ENCODE measurements at regions not wholly inside any gene's neighbourhood (a gene's known extent, or its start where the extent isn't known, plus 50 kb on each side); places are given as distances from the start of the nearest gene placed in this dataset.

GRCh38 chr20:40582531-40582930 lies 106.5 kb downstream of the MAFB start:
- H3K36me3 ChIP-seq (ENCODE audit: control insufficient read depth, insufficient read depth, low read length) = no peaks in the 10 kb centered on the region
- no peak for TF ChIP-seq CTCF (IDR thresholded peaks at IDR 0.05; ENCODE audit: insufficient read depth, low read length, poor library complexity, severe bottlenecking)
- H3K4me3 ChIP-seq (ENCODE audit: low read depth, low read length) = no peak overlapping the region
- no peaks in the 10 kb centered on the region for H3K27me3 ChIP-seq (ENCODE audit: control insufficient read depth, insufficient read depth, low read length)
- no peak for DNase-seq (ENCODE audit: low read depth)

GRCh38 chr20:40579701-40580100 lies 109.3 kb downstream of the MAFB start:
- no peak for TF ChIP-seq CTCF (IDR thresholded peaks at IDR 0.05; ENCODE audit: insufficient read depth, low read length, poor library complexity, severe bottlenecking)
- DNase-seq (ENCODE audit: low read depth) = no peak
- H3K27me3 ChIP-seq (ENCODE audit: control insufficient read depth, insufficient read depth, low read length) = no peaks in the 10 kb centered on the region
- H3K36me3 ChIP-seq (ENCODE audit: control insufficient read depth, insufficient read depth, low read length) = no peaks in the 10 kb centered on the region
- H3K4me3 ChIP-seq (ENCODE audit: low read depth, low read length) = no peak overlapping the region

GRCh38 chr20:40578961-40579360 lies 110.1 kb downstream of the MAFB start:
- Histone ChIP-seq H3K36me3 (ENCODE audit: control insufficient read depth, insufficient read depth, low read length) (no peaks in the 10 kb centered on the region), H3K27me3 (ENCODE audit: control insufficient read depth, insufficient read depth, low read length) (no peaks in the 10 kb centered on the region), H3K4me3 (ENCODE audit: low read depth, low read length) (no peak overlapping the region)
- DNase-seq (ENCODE audit: low read depth) = no peak
- no peak for TF ChIP-seq CTCF (IDR thresholded peaks at IDR 0.05; ENCODE audit: insufficient read depth, low read length, poor library complexity, severe bottlenecking)

GRCh38 chr20:40575851-40576250 lies 113.2 kb downstream of the MAFB start:
- TF ChIP-seq CTCF (IDR thresholded peaks at IDR 0.05; ENCODE audit: insufficient read depth, low read length, poor library complexity, severe bottlenecking) = no peak
- Histone ChIP-seq H3K27me3 (ENCODE audit: control insufficient read depth, insufficient read depth, low read length) (no peaks in the 10 kb centered on the region), H3K4me3 (ENCODE audit: low read depth, low read length) (no peak overlapping the region), H3K36me3 (ENCODE audit: control insufficient read depth, insufficient read depth, low read length) (no peaks in the 10 kb centered on the region)
- no peak for DNase-seq (ENCODE audit: low read depth)

GRCh38 chr20:40572251-40572650 lies 116.8 kb downstream of the MAFB start:
- Histone ChIP-seq H3K36me3 (ENCODE audit: control insufficient read depth, insufficient read depth, low read length) (no peaks in the 10 kb centered on the region), H3K4me3 (ENCODE audit: low read depth, low read length) (no peak overlapping the region), H3K27me3 (ENCODE audit: control insufficient read depth, insufficient read depth, low read length) (no peaks in the 10 kb centered on the region)
- DNase-seq (ENCODE audit: low read depth) = no peak
- no peak for TF ChIP-seq CTCF (IDR thresholded peaks at IDR 0.05; ENCODE audit: insufficient read depth, low read length, poor library complexity, severe bottlenecking)

GRCh38 chr20:40571639-40572038 lies 117.4 kb downstream of the MAFB start:
- no peak overlapping the region for H3K4me3 ChIP-seq (ENCODE audit: low read depth, low read length)
- no peaks in the 10 kb centered on the region for H3K36me3 ChIP-seq (ENCODE audit: control insufficient read depth, insufficient read depth, low read length)
- no peaks in the 10 kb centered on the region for H3K27me3 ChIP-seq (ENCODE audit: control insufficient read depth, insufficient read depth, low read length)
- no peak for DNase-seq (ENCODE audit: low read depth)
- no peak for TF ChIP-seq CTCF (IDR thresholded peaks at IDR 0.05; ENCODE audit: insufficient read depth, low read length, poor library complexity, severe bottlenecking)

Measured in kidney epithelial cell (primary cell).